SKM-1 treated with dmso at 0.1 percent for 144 hours (cell line): ENCODE measurements at regions not wholly inside any gene's neighbourhood (a gene's known extent, or its start where the extent isn't known, plus 50 kb on each side); places are given as distances from the start of the nearest gene placed in this dataset.
"Not testable (repeated sequence)": the region's sequence is repeated elsewhere in the genome, so short reads cannot be mapped to it uniquely, and the experiment has no call there.

ENCODE experiments used
- DNase-seq: peaks from one replicate; lab custom pipeline; 2025; ENCODE audit not compliant: unreplicated experiment; lab: John Stamatoyannopoulos, UW

DNA sequence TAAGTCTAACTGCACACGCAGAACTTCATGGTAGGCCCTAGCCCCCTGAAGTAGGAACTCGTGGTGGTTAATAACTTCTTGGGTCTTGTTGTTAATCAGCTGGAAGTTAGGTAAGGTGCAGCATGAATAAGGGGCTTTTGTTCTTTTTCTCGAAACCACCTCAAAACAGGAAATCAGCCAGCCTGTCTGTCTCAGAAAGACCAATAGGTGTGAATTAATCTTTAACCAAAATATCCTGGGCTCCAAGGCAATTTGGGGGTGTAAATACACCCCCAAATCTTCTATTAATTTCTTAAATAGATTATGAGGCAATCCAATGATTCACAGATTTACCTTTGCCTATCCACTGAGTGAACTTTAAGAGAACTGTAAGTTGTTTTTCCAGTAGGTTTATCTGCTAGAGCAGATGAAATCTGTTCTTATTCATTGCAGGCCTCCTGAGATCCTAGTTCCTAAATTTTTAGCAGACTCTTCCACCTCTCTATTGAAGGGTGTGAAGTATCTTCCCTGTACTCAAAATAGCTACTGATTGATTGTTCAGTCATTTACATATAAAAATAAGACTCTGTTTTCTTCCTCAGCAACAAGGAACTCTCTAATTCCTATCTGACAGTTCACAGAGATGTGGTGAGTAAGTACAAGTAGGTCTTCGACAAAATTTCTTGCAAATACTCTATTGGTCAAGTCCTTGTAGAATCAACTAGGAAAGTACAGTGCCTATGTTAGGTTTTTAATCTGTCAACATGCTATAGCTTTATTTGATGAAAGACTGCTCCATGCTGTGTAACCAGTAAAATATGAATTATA, 427.1 kb upstream of the NOX3 start:
- no peak for DNase-seq

GRCh38 chr6:155881826-155882526, 426.3 kb upstream of the NOX3 start:
- DNase-seq: no peak

DNA sequence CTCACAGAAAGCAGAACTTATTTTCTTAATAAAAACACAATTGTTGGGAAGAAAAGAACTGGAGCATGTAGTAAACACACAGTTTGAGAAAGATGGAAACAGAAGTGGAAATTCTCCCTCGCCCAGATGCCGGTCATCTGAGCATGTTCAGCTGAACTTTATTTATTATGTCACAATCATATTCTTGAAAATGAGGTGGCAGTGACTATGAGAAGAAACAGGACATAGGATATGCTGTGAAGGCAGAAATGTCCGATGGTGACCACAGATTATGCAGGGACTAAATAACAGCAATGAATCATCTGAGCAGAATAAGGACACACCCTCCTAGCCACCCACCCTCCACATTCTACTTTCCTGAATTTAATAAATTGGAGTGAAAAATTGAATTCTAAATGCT, 425.3 kb upstream of the NOX3 start:
- DNase-seq: no peak

DNA sequence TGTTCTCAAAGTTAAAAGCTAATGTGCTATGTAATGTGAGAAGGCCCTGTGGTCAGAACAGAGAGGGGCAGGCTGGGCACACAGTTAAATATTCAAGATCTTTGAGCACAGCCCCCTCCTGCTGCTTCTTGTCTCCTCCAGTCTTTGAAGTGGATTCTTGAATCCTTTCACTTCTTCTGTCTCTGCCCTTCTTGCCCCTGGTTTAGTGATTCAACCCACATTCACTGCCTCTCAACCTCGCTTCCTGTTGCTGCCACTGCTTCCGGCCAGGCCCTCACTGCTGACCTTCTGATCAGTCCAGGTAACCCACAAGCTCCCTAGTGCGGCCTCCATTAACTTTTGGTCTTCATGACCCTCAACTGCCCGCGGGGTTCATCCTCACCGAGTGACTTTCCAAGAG, 417.3 kb upstream of the NOX3 start:
- no peak for DNase-seq

DNA sequence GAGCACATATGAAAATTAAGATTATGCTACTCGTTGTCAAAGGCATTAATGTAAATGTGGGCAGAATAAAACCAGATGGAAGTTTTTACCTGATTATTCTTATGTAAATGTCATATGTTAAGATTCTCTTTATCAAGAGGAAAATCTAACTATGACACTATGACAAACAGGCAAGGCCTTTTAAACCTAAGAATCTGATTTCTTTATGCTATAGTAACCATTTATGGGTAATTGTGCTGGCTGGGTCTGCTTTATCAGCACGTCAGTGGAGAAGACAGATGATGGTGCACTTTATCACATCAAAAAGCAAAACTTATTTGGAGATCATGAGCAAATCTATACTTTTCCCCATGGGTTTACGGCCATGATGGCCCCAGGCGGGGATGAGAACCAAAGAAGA, 412.0 kb upstream of the NOX3 start:
- no peak for DNase-seq

- DNase-seq: not testable (repeated sequence)
Observed at GRCh38 chr6:155866676-155867390, 411.2 kb upstream of the NOX3 start.

- no peak for DNase-seq
Observed at GRCh38 chr6:155861821-155862220, 406.2 kb upstream of the NOX3 start.

GRCh38 chr6:155858906-155859305, 403.3 kb upstream of the NOX3 start:
- not testable (repeated sequence) for DNase-seq

GRCh38 chr6:155854787-155855186, 399.1 kb upstream of the NOX3 start:
- DNase-seq: no peak

DNA sequence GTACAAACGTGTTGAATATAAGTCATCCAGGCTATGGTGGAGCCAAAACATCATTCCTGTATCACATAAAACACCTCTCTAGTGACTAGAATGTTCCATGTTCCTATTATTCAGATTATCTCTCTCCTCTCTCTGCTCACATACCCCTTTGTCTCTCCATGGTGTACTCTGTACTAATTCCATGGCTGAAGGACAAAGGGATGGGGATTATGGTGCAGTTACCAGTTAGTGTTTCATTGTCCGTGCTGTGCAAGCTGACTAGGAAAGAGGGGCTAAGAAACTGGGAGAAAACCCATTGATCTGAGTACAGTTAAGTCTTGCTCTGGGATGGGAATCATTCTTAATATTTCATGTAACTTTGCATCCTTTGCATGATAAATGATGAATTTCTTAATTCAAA, 397.4 kb upstream of the NOX3 start:
- DNase-seq: no peak

- DNase-seq: no peak
Observed at GRCh38 chr6:155850408-155850841, 394.8 kb upstream of the NOX3 start.

DNA sequence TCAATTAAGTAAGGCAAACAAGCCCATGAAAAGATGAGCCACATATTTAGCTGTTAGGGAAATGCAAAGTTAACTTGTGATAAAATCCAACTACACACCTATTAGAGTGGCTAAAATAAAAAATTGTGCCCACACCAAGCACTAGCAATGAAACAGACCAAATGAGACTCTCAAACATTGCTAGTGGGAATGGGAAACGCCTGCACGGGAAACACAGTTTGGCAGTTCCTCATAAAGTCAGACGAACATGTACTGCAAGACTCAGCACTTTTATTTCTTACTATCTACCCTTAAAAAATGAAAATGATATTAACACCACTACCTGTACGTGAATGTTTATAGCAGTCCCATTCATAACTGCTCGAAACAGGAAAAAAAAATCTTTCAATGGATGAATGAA, 392.1 kb upstream of the NOX3 start:
- DNase-seq: no peak

- DNase-seq: no peak
Observed at GRCh38 chr6:155837474-155837873, 381.8 kb upstream of the NOX3 start.

DNA sequence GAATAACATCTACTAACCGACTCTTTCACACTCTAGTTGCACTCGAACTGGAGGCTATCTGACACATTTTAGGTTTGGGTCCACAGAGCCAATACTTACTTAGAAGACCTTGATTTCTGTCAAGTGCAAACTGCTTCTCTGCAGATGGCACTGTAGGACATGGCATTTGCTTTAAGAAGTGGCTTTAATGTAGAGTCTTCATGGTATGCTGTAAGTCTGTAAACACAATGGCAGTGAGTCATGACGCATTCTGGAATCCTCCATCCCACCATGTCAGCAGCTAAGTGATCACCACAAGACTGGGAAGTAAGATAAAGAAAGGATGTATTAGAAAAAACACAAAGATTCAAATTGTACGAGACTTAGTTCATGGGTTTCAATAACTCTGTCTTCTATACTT, 377.0 kb upstream of the NOX3 start:
- no peak for DNase-seq

GRCh38 chr6:155830531-155830930, 374.9 kb upstream of the NOX3 start:
- DNase-seq: no peak

DNA sequence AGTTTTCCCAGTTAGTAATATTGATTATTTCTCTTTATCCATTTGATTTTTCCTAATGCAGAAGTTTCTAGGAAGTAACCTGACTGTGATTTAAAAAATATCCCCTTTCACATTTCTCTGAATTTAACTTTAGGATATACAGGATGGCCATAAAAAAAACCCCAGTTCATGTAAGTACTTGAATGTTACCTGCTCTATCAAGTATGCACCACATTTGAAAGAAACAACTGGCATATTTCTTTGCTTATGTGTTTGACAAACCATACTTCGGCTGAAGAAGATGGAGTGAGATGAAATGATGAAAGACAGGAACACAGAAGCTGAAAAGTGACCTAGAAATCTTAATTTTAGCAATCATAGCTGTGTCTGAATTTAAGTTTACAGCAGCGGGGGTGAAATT, 374.0 kb upstream of the NOX3 start:
- no peak for DNase-seq

GRCh38 chr6:155828989-155829388, 373.4 kb upstream of the NOX3 start:
- no peak for DNase-seq

DNA sequence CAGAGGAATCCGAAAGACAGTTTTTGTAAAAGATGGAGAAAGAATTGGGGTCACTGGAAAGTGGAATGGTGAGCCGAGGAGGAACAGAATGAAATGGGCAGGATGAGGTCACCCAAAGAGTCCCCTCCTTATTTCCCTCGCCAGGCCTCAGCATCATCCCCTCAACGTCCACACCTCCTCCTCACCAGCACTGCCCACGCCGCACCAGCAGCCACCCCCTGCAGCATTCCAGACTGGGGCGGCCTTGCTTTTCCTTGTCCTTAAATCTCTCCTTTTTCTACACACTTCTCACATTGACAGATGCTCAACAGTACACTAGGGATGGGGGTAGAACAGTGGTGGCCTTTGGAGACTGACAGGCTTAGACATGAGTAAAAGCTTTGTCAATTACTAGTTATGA, 363.1 kb upstream of the NOX3 start:
- no peak for DNase-seq

DNA sequence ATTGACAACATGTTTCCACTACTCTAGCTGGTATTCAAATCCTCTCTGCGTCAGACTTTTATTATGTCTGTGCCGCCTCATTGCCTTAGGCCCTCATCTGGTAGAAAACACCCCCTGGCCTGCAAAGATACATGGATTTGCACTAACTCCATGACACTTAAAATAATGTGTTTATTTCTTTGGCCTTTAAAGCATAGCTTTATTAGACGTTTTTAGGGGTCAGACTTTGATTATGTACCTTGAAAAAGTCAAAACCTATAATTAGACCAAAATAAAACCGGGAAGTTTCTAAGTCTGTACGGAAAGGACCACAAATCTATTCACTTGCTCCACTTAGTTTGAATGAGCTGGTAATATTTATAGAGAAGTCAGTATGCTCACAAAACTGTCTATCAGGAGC, 357.9 kb upstream of the NOX3 start:
- no peak for DNase-seq

GRCh38 chr6:155807243-155807642, 351.6 kb upstream of the NOX3 start:
- no peak for DNase-seq

DNA sequence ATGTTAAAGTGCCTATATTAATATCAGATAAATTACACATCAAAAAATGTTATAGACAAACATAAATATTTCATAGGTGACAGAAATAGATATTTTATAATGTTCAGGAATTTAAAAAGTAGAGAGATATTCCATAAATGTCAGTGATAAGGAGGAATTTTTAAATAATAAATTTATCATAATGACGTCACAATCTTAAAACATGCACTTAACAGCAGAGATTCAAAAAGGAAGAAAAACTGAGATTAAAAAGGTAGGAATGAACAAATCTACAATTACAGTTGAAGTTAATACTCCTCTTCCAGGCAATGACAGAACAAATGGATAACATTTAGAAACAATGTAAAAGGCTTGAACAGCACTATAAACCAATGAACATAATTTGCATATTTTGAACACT, 345.4 kb upstream of the NOX3 start:
- DNase-seq: no peak

DNA sequence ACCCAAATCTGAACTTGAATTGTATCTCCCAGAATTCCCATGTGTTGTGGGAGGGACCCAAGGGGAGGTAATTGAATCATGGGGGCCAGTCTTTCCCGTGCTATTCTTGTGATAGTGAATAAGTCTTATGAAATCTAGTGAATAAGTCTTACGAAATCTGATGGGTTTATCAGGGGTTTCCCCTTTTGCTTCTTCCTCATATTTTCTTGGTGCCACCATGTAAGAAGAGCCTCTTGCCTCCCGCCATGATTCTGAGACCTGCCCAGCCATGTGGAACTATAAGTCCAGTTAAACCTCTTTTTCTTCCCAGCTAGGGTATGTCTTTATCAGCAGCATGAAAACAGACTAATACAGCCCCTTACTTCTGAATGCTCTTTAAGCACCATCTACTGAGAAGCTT, 343.2 kb upstream of the NOX3 start:
- DNase-seq: peak; percentile 66
